CD4-positive, alpha-beta T cell treated with Interleukin-17A for 4 hours (primary cell): ENCODE measurements at regions not wholly inside any gene's neighbourhood (a gene's known extent, or its start where the extent isn't known, plus 50 kb on each side); places are given as distances from the start of the nearest gene placed in this dataset.
"Not testable (repeated sequence)": the region's sequence is repeated elsewhere in the genome, so short reads cannot be mapped to it uniquely, and the experiment has no call there.

ENCODE experiments used
- DNase-seq: peaks from one replicate; pipeline ENCODE4 v3.0.0-alpha.2; 2020; ENCODE audit warnings: mixed read lengths

GRCh38 chr4:183816882-183817509 is 88.1 kb upstream of the STOX2 start:
- no peak for DNase-seq

GRCh38 chr4:183818591-183818990 is 86.5 kb upstream of the STOX2 start:
- not testable (repeated sequence) for DNase-seq

GRCh38 chr4:183821076-183821853 is 83.8 kb upstream of the STOX2 start:
- DNase-seq: no peak

- DNase-seq: no peak
Observed at GRCh38 chr4:183823434-183823833, 81.7 kb upstream of the STOX2 start.

GRCh38 chr4:183825346-183825745 is 79.8 kb upstream of the STOX2 start:
- DNase-seq: no peak

- no peak for DNase-seq
Observed at GRCh38 chr4:183826461-183826860, 78.6 kb upstream of the STOX2 start.

GRCh38 chr4:183828125-183828524 is 77.0 kb upstream of the STOX2 start:
- DNase-seq: peak; percentile 24

GRCh38 chr4:183828839-183829238 is 76.3 kb upstream of the STOX2 start:
- DNase-seq: no peak

- DNase-seq: no peak
Observed at GRCh38 chr4:183830438-183830985, 74.6 kb upstream of the STOX2 start.

GRCh38 chr4:183831026-183831446 is 74.1 kb upstream of the STOX2 start:
- DNase-seq: no peak

- no peak for DNase-seq
Observed at GRCh38 chr4:183831683-183832082, 73.4 kb upstream of the STOX2 start.

GRCh38 chr4:183832776-183833450 is 72.2 kb upstream of the STOX2 start:
- no peak for DNase-seq

GRCh38 chr4:183834252-183834651 is 70.9 kb upstream of the STOX2 start:
- no peak for DNase-seq

GRCh38 chr4:183837222-183837621 is 67.9 kb upstream of the STOX2 start:
- DNase-seq: no peak

GRCh38 chr4:183838987-183839712 is 66.0 kb upstream of the STOX2 start:
- no peak for DNase-seq

GRCh38 chr4:183840311-183840710 is 64.8 kb upstream of the STOX2 start:
- peak; percentile 69 for DNase-seq

GRCh38 chr4:183841001-183841400 is 64.1 kb upstream of the STOX2 start:
- no peak for DNase-seq

GRCh38 chr4:183842129-183842528 is 63.0 kb upstream of the STOX2 start:
- DNase-seq: no peak

GRCh38 chr4:183843248-183843671 is 61.8 kb upstream of the STOX2 start:
- DNase-seq: no peak

- DNase-seq: no peak
Observed at GRCh38 chr4:183846951-183847350, 58.2 kb upstream of the STOX2 start.

- no peak for DNase-seq
Observed at GRCh38 chr4:183848805-183849204, 56.3 kb upstream of the STOX2 start.

GRCh38 chr4:183852910-183853547 is 52.1 kb upstream of the STOX2 start:
- no peak for DNase-seq
